IMR-90 (cell line): ENCODE measurements at regions not wholly inside any gene's neighbourhood (a gene's known extent, or its start where the extent isn't known, plus 50 kb on each side); places are given as distances from the start of the nearest gene placed in this dataset.

Source experiments
- ATAC-seq: fragments of 200-7000 bp; cut with Tn5 transposase; 2 replicates; pipeline ENCODE4 v1.9.1; 2020; ENCODE audit warnings: low read depth, mild to moderate bottlenecking, moderate library complexity
- BruUV-seq: library from RNA; stranded (reverse); fragments of 400-500 nt; replicated peaks from 2 replicates; lab custom pipeline; 2021; lab: Mats Ljungman, UMichigan
- CTCF ChIA-PET: fragments of 300-600 bp; formaldehyde crosslinking; extraction: SDS; loops from one replicate; lab custom pipeline; 2021; ENCODE audit warnings: antibody characterized with exemption; lab: Yijun Ruan, JAX
- POLR2A ChIA-PET: fragments of 300-600 bp; sonication (Branson Sonifier 250); formaldehyde crosslinking; loops from one replicate; lab custom pipeline; 2022; ENCODE audit warnings: antibody characterized with exemption; ENCODE audit not compliant: unreplicated experiment; lab: Charles Lee
- DNase-seq: peaks from one replicate; pipeline ENCODE4 v3.0.0; 2013
- H2AFZ ChIP-seq: replicated peaks from 2 replicates; pipeline ENCODE3; 2013; ENCODE audit warnings: low read length, mild to moderate bottlenecking; ENCODE audit not compliant: poor library complexity
- H2AK5ac ChIP-seq: 2 replicates; pipeline ENCODE4 v1.6.1; 2013; ENCODE audit warnings: low read depth, low read length, inconsistent platforms
- H2AK9ac ChIP-seq: replicated peaks from 2 replicates; pipeline ENCODE3; 2013; ENCODE audit warnings: mild to moderate bottlenecking, low read depth, low read length, moderate library complexity; ENCODE audit not compliant: poor library complexity
- H2BK120ac ChIP-seq: 2 replicates; pipeline ENCODE4 v1.6.1; 2013; ENCODE audit warnings: low read depth, low read length, inconsistent platforms
- H2BK15ac ChIP-seq: 3 replicates; pipeline ENCODE4 v1.6.1; 2013; ENCODE audit warnings: low read depth, low read length, inconsistent platforms
- H2BK20ac ChIP-seq: 2 replicates; pipeline ENCODE4 v1.6.1; 2013; ENCODE audit warnings: low read depth, mild to moderate bottlenecking, inconsistent platforms, low read length, moderate library complexity
- H2BK5ac ChIP-seq: 2 replicates; pipeline ENCODE4 v1.6.1; 2013; ENCODE audit warnings: mild to moderate bottlenecking, low read depth, low read length, inconsistent platforms; ENCODE audit not compliant: poor library complexity, severe bottlenecking
- H3K14ac ChIP-seq: replicated peaks from 2 replicates; pipeline ENCODE4 v1.6.1; 2013; ENCODE audit warnings: low read depth, low read length, inconsistent platforms
- H3K18ac ChIP-seq: 2 replicates; pipeline ENCODE4 v1.6.1; 2013; ENCODE audit warnings: low read depth, low read length, control low read depth
- H3K23ac ChIP-seq: 2 replicates; pipeline ENCODE4 v1.6.1; 2013; ENCODE audit warnings: low read depth, low read length, inconsistent platforms
- H3K27ac ChIP-seq: 2 replicates; pipeline ENCODE4 v1.5.1; 2013; ENCODE audit warnings: mild to moderate bottlenecking, control low read depth, low read length; ENCODE audit not compliant: insufficient read depth
- H3K27me3 ChIP-seq: 2 replicates; pipeline ENCODE4 v1.6.1; 2013; ENCODE audit warnings: low read length; ENCODE audit not compliant: control insufficient read depth, insufficient read depth
- H3K36me3 ChIP-seq: 2 replicates; pipeline ENCODE4 v1.6.1; 2013; ENCODE audit warnings: low read length, mixed read lengths; ENCODE audit not compliant: control insufficient read depth, insufficient read depth
- H3K4ac ChIP-seq: 2 replicates; pipeline ENCODE4 v1.6.1; 2013; ENCODE audit warnings: low read depth, low read length, inconsistent platforms
- H3K4me1 ChIP-seq: 2 replicates; pipeline ENCODE4 v1.6.1; 2013; ENCODE audit warnings: low read length, mixed read lengths; ENCODE audit not compliant: control insufficient read depth, insufficient read depth
- H3K4me2 ChIP-seq: 2 replicates; pipeline ENCODE4 v1.6.1; 2013; ENCODE audit warnings: low read depth, mild to moderate bottlenecking, control low read depth, low read length, moderate library complexity
- H3K4me3 ChIP-seq: 2 replicates; pipeline ENCODE4 v1.5.1; 2013; ENCODE audit warnings: low read depth, mild to moderate bottlenecking, control low read depth, low read length, moderate library complexity; ENCODE audit not compliant: insufficient read depth
- H3K56ac ChIP-seq: 2 replicates; pipeline ENCODE4 v1.6.1; 2013; ENCODE audit warnings: low read length, inconsistent platforms; ENCODE audit not compliant: insufficient read depth; ENCODE audit errors: extremely low read depth
- H3K79me1 ChIP-seq, 2 experiments: 2 replicates each; pipeline ENCODE4 v1.6.1; 2013; ENCODE audit warnings: low read length in 2 of 2, inconsistent platforms in 1 of 2, low read depth in 1 of 2
- H3K9ac ChIP-seq: 2 replicates; pipeline ENCODE4 v1.6.1; 2013; ENCODE audit warnings: low read depth, low read length, control low read depth
- H3K9me1 ChIP-seq: 2 replicates; pipeline ENCODE4 v1.6.1; 2013; ENCODE audit warnings: low read length, inconsistent platforms; ENCODE audit not compliant: insufficient read depth
- H3K9me3 ChIP-seq: 2 replicates; pipeline ENCODE4 v1.6.1; 2013; ENCODE audit warnings: low read length; ENCODE audit not compliant: control insufficient read depth, insufficient read depth
- H4K20me1 ChIP-seq: 2 replicates; pipeline ENCODE4 v1.6.1; 2013; ENCODE audit warnings: low read length, inconsistent platforms; ENCODE audit not compliant: insufficient read depth
- H4K5ac ChIP-seq: 2 replicates; pipeline ENCODE4 v1.6.1; 2013; ENCODE audit warnings: mild to moderate bottlenecking, low read depth, low read length, control low read depth
- H4K8ac ChIP-seq, 2 experiments: 2 replicates each; pipeline ENCODE4 v1.6.1; 2013; ENCODE audit warnings: low read depth in 2 of 2, low read length in 2 of 2, control low read depth in 1 of 2, inconsistent platforms in 1 of 2
- H4K91ac ChIP-seq: 2 replicates; pipeline ENCODE4 v1.6.1; 2013; ENCODE audit warnings: low read depth, low read length, inconsistent platforms; ENCODE audit not compliant: insufficient read depth
- BHLHE40 ChIP-seq: fragments of 150-350 bp; IDR thresholded peaks from 2 replicates; pipeline ENCODE4 v1.6.1; 2016; ENCODE audit warnings: mild to moderate bottlenecking, low read depth, low read length
- CEBPB ChIP-seq: IDR thresholded peaks from 2 replicates; pipeline ENCODE4 v1.6.1; 2012; ENCODE audit warnings: low read depth, low read length, improper control_type of control experiment
- CHD1 ChIP-seq: IDR thresholded peaks from 2 replicates; pipeline ENCODE4 v1.6.1; 2012; ENCODE audit warnings: low read depth, low read length, improper control_type of control experiment
- FOS ChIP-seq: fragments of 150-350 bp; IDR thresholded peaks from 2 replicates; pipeline ENCODE4 v1.6.1; 2016; ENCODE audit warnings: low read depth, low read length
- MAFK ChIP-seq: IDR thresholded peaks from 2 replicates; pipeline ENCODE4 v1.6.1; 2012; ENCODE audit warnings: low read depth, low read length, improper control_type of control experiment
- MAZ ChIP-seq: IDR thresholded peaks from 2 replicates; pipeline ENCODE4 v1.6.1; 2012; ENCODE audit warnings: low read depth, mild to moderate bottlenecking, low read length, improper control_type of control experiment, moderate library complexity, borderline replicate concordance
- MXI1 ChIP-seq: IDR thresholded peaks from 2 replicates; pipeline ENCODE4 v1.6.1; 2012; ENCODE audit warnings: low read depth, mild to moderate bottlenecking, low read length, moderate library complexity, borderline replicate concordance
- NFE2L2 ChIP-seq: fragments of 150-350 bp; IDR thresholded peaks from 2 replicates; pipeline ENCODE4 v1.6.1; 2016; ENCODE audit warnings: low read depth, mild to moderate bottlenecking, low read length
- POLR2A ChIP-seq: IDR thresholded peaks from 2 replicates; pipeline ENCODE4 v1.6.1; 2012; ENCODE audit warnings: mild to moderate bottlenecking, low read depth, low read length
- RAD21 ChIP-seq: IDR thresholded peaks from 2 replicates; pipeline ENCODE4 v1.6.1; 2012; ENCODE audit warnings: low read length, improper control_type of control experiment
- RCOR1 ChIP-seq: IDR thresholded peaks from 2 replicates; pipeline ENCODE4 v1.6.1; 2012; ENCODE audit warnings: mild to moderate bottlenecking, low read length, improper control_type of control experiment; ENCODE audit not compliant: insufficient replicate concordance
- RFX5 ChIP-seq: IDR thresholded peaks from 2 replicates; pipeline ENCODE4 v1.8.0; 2012; ENCODE audit warnings: low read depth, mild to moderate bottlenecking, low read length, moderate library complexity
- SMC3 ChIP-seq: fragments of 150-350 bp; IDR thresholded peaks from 2 replicates; pipeline ENCODE4 v1.6.1; 2016; ENCODE audit warnings: low read depth, mild to moderate bottlenecking, antibody characterized with exemption, low read length, moderate library complexity
- WGBS, 2 experiments: methylation state at CpG; one replicate each; pipeline versions ENCODE4 v1.1.5 to v1.1.7; 2013; ENCODE audit warnings: missing lambda C conversion rate in 2 of 2; ENCODE audit not compliant: insufficient read length in 1 of 2; ENCODE audit errors: extremely low coverage in 2 of 2; 5-methylcytosine and 5-hydroxymethylcytosine counted together
- dilution Hi-C: fragments of 300-500 bp; cut with HindIII; formaldehyde crosslinking; loops from one replicate; pipeline ENCODE4 v1.14.3; 2018; ENCODE audit warnings: low sequenced_read_pairs; ENCODE audit not compliant: unreplicated experiment
- in situ Hi-C: fragments of 300-500 bp; cut with MboI; formaldehyde crosslinking; loops from 3 replicates; pipeline ENCODE4 v1.14.3; 2019; ENCODE audit warnings: low sequenced_read_pairs, inconsistent platforms, mixed read lengths
- intact Hi-C: fragments of 100-400 bp; cut with micrococcal nuclease; formaldehyde crosslinking; loops from 2 replicates; pipeline ENCODE4 v1.10.0; 2022
- TF ChIP-seq, protein P1 (sequence below): conservative IDR thresholded peaks from 2 replicates; pipeline ENCODE4 v1.5.1; 2012; ENCODE audit warnings: mild to moderate bottlenecking, low read depth, low read length, improper control_type of control experiment
- TF ChIP-seq, protein P2 (sequence below): fragments of 150-350 bp; IDR thresholded peaks from 2 replicates; pipeline ENCODE4 v1.6.1; 2017; ENCODE audit warnings: mild to moderate bottlenecking, antibody characterized with exemption, low read length, low read depth
- TF ChIP-seq, protein P3 (sequence below): fragments of 150-350 bp; IDR thresholded peaks from 2 replicates; pipeline ENCODE4 v1.6.1; 2016; ENCODE audit warnings: low read depth, mild to moderate bottlenecking, low read length, moderate library complexity, borderline replicate concordance

DNA sequence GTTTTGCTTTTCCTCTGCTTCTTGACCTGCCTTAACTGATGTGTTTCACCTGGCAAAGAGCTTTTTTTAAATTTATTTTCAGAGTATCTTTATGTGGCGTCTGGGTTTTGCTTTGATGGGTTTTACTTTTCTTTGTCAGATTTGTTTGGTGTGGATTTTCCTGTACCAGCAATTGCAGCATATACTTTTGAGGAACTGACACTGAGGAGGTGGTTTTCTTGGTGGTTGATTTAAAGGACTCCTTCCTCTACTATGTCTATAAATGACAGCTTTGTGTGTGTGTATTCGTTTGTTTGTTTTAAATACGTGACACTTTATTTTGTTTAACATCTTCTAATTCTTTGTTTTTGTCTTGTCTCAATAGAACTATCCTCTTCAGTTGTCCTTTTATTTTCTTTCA lies 1071.9 kb upstream of the ARRDC3 start:
- no peaks in the 10 kb centered on the region for H3K4me1 ChIP-seq
- no peak overlapping the region for H2BK20ac ChIP-seq
- H3K9me1 ChIP-seq: no peaks in the 10 kb centered on the region
- no peak overlapping the region for H4K91ac ChIP-seq
- H3K4me3 ChIP-seq: no peak overlapping the region
- in situ Hi-C loops: no loop called here
- no peak overlapping the region for H2AFZ ChIP-seq
- H4K8ac ChIP-seq: no peak overlapping the region
- H3K27me3 ChIP-seq: no peaks in the 10 kb centered on the region
- no peak overlapping the region for H2BK15ac ChIP-seq
- BruUV-seq: no TSS peak
- DNase-seq (no peak), ATAC-seq (no peak)
- H3K27ac ChIP-seq: no peak overlapping the region
- H3K36me3 ChIP-seq: no peaks in the 10 kb centered on the region
- H2AK5ac ChIP-seq: no peak overlapping the region
- H3K9ac ChIP-seq: no peak overlapping the region
- no peak overlapping the region for H3K56ac ChIP-seq
- CTCF ChIA-PET: no interaction called here
- TF ChIP-seq SMC3: no peak
- TF ChIP-seq NFE2L2: no peak
- no peak for TF ChIP-seq FOS
- TF ChIP-seq CHD1: no peak
- TF ChIP-seq, protein P1, sequence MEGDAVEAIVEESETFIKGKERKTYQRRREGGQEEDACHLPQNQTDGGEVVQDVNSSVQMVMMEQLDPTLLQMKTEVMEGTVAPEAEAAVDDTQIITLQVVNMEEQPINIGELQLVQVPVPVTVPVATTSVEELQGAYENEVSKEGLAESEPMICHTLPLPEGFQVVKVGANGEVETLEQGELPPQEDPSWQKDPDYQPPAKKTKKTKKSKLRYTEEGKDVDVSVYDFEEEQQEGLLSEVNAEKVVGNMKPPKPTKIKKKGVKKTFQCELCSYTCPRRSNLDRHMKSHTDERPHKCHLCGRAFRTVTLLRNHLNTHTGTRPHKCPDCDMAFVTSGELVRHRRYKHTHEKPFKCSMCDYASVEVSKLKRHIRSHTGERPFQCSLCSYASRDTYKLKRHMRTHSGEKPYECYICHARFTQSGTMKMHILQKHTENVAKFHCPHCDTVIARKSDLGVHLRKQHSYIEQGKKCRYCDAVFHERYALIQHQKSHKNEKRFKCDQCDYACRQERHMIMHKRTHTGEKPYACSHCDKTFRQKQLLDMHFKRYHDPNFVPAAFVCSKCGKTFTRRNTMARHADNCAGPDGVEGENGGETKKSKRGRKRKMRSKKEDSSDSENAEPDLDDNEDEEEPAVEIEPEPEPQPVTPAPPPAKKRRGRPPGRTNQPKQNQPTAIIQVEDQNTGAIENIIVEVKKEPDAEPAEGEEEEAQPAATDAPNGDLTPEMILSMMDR: no peak
- no peak for TF ChIP-seq RCOR1
- TF ChIP-seq, protein P2, sequence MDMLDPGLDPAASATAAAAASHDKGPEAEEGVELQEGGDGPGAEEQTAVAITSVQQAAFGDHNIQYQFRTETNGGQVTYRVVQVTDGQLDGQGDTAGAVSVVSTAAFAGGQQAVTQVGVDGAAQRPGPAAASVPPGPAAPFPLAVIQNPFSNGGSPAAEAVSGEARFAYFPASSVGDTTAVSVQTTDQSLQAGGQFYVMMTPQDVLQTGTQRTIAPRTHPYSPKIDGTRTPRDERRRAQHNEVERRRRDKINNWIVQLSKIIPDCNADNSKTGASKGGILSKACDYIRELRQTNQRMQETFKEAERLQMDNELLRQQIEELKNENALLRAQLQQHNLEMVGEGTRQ: no peak
- no peak for TF ChIP-seq MAFK
- no peak for TF ChIP-seq BHLHE40
- no peak for TF ChIP-seq MAZ
- no peak for TF ChIP-seq RAD21
- no peak for TF ChIP-seq MXI1
- TF ChIP-seq POLR2A: no peak
- TF ChIP-seq, protein P3, sequence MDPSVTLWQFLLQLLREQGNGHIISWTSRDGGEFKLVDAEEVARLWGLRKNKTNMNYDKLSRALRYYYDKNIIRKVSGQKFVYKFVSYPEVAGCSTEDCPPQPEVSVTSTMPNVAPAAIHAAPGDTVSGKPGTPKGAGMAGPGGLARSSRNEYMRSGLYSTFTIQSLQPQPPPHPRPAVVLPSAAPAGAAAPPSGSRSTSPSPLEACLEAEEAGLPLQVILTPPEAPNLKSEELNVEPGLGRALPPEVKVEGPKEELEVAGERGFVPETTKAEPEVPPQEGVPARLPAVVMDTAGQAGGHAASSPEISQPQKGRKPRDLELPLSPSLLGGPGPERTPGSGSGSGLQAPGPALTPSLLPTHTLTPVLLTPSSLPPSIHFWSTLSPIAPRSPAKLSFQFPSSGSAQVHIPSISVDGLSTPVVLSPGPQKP: no peak
- TF ChIP-seq CEBPB: no peak
- TF ChIP-seq RFX5: no peak
- no peaks in the 10 kb centered on the region for H3K79me1 ChIP-seq
- no peak overlapping the region for H3K23ac ChIP-seq
- no peaks in the 10 kb centered on the region for H3K9me3 ChIP-seq
- H4K5ac ChIP-seq: no peak overlapping the region
- POLR2A ChIA-PET: no interaction called here
- no peak overlapping the region for H3K14ac ChIP-seq
- no peaks in the 10 kb centered on the region for H4K20me1 ChIP-seq
- WGBS, 2 experiments: no CpG with 5 or more reads among the region's 3 CpGs
- H2BK120ac ChIP-seq: no peak overlapping the region
- H2BK5ac ChIP-seq: no peak overlapping the region
- intact Hi-C loops: no loop called here
- no peak overlapping the region for H3K18ac ChIP-seq
- dilution Hi-C loops: no loop called here
- no peak overlapping the region for H3K4me2 ChIP-seq
- H3K4ac ChIP-seq: no peak overlapping the region
- no peak overlapping the region for H2AK9ac ChIP-seq
